HG03439 (cell line): ENCODE measurements at regions not wholly inside any gene's neighbourhood (a gene's known extent, or its start where the extent isn't known, plus 50 kb on each side); places are given as distances from the start of the nearest gene placed in this dataset.
A peak's percentile ranks its signal among the peaks of the same experiment; 100 is the strongest.

ENCODE experiments used
- ATAC-seq: cut with Tn5 transposase; IDR thresholded peaks from one replicate; pipeline ENCODE4 v1.9.1; 2021; ENCODE audit warnings: mild to moderate bottlenecking, moderate library complexity; ENCODE audit not compliant: unreplicated experiment

DNA sequence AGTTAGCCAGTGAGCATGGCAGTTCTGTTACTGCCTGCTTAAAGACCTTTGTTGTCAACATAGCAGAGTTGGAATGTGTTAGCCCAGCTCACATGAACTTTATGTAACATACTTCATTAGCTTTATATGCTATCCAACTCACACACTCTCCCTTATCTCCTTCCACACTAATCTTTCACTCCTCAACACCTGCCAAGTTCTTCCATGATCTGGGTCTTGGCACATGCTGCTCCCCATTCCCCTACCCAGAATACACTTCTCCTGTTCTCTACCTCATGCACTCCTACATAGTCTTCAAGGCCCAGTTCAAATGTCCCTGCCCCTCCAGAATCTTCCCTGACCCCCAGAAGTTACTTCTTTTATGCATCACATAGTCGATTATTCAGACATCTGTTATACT is 179.3 kb downstream of the KATNAL1 start:
- no peak for ATAC-seq

DNA sequence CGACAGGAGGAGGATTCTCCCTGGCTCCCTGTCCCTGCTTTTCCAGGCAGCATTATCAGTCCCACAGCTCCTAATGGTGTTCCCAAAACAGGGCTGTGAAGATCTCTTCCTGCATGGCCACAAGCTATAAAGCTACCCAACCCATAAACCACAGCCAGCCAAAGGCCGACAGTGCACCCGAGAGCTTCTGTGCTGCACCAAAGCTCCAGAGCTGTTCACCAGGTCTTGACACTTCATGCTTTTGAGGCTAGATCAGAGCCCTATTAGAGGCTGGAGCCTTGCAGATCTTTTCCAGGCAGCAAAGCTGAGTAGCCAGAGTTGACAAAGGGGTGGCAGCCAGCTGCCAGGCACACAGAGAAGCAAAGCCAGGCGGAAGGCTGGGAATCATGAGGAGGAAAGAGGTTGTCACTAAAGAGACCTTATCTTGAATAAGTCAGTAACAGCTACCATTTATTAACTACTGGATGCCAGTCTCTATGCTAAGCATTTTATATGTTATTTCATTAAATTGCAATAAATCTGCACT is 180.4 kb downstream of the KATNAL1 start:
- ATAC-seq, result no peak

DNA sequence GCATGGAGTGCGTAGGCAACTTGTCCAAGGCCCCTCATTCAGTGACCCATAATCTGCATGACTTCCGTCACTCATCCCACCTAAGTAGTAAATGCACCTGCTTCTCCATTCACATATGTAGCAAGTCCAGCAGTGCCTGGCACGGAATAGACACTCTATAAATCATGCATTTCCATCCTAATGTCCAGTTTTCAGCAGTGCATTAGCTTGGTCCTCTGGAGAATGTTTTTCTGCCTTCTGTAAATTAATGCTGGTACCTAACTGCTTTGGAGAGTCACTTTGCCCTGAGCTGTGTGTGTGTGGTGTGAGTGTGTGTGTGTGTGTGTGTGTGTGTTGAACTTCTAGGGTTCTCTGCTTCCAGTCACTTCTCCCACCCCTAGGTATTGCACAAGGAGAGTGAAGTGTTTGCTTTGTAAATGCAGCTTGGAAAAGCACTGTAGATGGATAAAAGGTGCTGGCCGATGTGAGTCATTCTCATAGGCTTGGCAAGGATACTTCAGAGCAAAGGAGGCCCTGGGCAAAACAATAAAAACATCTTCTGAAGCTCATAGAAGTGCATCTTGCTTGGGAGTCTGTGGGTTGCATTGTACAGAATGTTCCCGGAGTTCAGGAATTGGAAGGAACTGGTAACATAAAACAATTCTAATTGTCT is 181.8 kb downstream of the KATNAL1 start:
- no peak for ATAC-seq

DNA sequence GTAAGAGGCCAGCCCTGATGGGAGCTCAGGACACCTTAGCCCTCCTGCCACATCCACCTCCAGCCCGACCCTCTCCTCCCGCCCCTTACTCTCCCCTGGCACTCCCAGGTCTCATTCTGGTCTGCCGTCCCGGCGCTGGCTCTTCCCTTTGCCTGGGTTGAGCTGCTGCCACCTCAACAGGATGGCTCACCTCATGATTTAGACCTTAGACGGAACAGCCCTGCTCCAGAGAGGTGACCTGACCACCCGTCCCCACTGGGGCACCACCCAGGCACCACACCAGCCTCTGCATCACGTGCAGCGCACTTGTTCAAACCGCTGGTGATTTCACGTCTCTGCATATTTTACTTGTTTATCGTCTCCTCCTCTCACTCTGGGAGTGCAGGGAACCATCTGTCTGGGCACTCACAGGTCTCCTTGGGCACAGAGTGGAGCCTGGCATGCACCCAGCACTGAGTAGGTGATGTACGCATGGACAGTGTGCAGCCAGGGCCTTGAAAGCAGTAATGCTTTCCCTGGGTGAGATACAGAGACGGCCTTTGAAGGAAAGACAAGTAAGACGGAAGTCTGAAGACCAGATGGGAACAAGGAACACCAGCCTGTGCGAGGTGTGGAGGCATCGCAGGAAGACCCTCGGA is 183.1 kb downstream of the KATNAL1 start:
- ATAC-seq, result no peak

DNA sequence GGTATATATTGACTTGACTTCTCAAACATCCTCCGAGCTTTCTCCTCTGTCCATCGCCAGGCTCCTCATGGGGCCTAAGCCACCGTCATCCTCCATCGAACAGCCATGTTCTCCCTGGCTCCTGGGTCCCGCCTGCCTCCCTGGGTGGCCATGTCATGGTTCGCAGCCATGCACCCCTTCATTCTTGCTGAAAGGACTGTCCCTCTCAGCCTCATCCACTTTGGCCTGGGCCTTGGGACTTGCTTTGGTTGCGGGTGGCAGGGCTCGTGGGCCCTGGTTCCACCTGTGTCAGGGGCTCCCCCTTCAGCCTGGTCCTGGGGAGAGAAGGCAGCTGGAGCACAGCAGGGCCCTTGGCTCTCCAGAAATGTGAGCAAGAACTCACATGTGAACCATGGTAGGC is 183.8 kb downstream of the KATNAL1 start:
- ATAC-seq, result no peak

DNA sequence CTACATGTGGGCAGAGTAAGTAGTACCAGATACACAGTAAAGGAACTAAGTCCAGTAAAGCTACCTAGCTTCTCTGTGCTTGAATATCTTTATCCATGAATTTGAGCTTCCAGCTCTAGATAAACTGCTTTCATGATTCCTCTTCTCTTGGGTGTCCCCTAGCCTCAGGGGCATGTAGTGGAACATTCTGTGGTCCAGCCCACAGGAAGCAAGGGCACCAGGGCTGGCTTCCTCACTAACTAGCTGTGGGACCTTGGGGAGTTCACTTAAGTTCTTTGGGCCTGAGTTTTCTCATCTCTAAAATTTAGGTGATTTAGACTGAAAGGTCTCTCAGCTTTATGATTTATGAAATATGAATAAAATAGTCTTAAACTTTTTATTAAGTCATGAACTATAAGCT is 185.7 kb downstream of the KATNAL1 start:
- no peak for ATAC-seq

DNA sequence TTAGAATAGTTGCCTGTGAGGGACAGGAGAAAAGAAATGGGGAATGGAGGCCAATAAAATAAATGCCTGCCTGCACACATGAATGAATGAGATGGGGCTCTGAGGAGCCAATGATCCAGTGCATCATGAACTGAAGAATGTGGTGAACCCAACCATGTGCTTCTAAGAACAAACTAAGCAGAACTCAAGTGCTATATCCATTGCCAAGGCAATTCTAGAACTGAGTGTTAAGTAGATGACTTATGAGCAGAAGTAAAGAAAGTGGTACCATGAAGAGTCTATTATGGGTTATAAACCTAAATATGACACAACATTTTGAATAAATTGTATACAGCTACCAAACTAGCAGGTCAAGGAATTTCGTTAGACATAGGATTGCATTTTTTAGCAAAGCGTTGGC is 186.1 kb downstream of the KATNAL1 start:
- no peak for ATAC-seq

DNA sequence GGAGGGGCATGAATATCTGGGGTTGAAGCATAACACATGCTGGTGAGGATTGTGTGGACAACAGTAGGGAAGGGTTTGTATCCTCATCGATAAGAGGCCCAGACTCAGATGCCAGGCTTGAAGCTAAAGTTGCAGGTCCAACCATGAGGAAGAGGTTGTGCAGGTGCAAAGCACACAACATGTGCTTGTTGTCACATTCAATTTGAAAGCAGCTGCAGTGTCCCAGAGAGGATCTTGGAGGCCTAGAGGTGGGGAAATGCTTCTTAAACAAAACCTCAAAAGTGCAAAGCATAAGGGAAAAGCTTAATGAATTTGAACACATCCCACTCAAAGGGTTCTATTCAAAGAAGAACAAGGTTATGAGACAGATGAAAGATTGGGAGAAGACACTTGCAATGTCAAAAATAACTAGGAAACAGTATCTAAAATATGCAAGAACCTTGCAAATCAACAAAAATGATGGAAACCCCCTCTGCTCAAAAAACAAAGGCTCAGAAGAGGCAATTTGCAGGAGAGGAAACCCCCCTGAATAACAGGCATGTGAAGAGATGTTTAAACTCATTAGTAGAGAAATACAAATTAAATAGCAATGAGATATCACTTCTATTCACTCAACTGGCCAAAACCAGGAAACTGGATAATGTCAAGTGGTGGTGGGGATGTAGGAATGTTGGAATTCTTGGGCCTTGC is 187.1 kb downstream of the KATNAL1 start:
- no peak for ATAC-seq

DNA sequence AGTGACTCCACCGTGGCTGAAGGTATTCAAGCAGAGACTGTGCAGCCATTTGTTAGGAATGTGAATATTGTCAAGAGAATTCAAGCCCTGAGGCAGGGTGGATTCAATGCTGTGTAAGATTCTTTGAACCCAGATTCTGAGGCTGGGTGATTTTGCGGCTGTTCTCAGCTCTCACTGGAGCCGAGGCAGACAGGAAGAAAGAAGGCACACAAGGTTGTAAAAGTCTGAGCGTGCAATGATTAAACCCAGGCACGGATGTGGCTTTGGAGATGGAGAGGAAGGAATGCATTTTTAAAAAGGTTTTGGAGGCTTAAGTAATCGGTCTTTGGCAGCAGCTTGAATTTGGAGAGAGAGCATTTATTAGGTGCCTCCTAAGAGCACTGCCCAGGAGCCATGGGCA is 187.9 kb downstream of the KATNAL1 start:
- no peak for ATAC-seq

DNA sequence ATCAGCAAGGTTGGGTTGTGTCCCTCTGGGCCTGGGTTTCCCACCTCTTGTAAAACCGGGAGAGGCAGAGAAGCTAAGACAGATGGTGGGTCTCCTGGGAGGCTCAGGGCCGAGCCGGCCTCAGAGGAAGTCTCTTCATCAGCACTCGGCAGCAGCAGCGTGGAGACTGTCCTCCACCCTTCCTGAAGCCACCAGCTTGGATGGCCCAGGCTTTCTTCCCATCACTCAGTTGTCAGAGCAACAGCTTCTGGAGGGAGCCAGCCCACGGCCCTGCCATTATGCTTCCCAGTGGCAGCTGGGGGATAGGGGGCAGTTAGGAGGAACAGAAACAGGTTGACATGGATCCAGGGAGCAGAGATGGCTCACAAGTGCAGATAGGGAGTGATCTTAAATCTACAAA is 191.0 kb downstream of the KATNAL1 start:
- no peak for ATAC-seq

DNA sequence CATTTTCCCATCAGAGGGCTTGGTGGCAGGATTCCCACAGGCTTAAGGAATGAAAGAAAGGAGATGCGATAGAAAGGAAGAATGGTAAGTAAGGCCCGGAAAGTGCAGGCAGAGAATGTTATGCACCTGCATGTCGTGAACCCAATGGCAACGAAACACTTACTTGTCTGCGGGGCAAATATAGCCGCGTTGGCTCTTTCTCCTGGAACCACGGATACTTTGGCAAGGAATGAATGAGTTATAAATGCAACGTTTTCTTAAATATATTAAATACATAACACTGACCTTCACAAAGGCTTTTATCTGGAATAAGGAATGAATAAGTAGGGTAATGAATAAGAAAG is 192.1 kb downstream of the KATNAL1 start:
- ATAC-seq, result no peak

DNA sequence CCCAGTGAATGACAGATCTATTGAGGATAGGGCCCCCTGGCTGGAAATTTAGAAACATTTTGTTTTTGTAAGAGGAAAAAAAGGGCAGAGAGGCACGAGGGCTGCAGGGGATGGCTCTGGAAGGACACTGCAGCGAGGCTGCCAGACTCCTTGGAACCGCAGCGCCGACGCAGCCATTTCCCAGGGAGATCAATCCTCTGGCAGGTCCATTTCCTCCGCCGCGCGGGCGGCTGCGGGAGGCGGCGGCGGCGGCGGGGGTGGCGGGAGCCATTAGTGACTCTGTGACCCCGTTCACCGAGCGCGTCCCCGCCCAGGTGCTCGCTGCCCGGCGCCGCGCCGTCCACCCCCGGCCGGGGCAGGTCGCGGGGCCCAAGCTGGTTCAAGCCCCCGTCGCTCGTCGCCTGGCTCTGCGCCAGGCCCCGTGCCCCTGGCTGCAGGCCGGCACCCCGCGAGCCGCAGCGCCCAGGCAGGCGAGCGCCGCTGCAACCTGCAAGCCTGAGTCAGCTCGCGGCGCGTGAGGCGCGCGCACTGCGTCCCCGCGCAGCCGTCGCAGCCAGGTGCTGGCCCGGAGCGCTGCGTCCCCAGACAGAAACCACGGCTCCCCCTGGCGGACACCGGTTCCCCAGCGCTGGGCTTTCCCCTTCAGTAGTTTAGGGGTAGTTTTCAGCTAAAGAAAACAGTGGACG is 192.6 kb downstream of the KATNAL1 start:
- peak; percentile 77 for ATAC-seq

DNA sequence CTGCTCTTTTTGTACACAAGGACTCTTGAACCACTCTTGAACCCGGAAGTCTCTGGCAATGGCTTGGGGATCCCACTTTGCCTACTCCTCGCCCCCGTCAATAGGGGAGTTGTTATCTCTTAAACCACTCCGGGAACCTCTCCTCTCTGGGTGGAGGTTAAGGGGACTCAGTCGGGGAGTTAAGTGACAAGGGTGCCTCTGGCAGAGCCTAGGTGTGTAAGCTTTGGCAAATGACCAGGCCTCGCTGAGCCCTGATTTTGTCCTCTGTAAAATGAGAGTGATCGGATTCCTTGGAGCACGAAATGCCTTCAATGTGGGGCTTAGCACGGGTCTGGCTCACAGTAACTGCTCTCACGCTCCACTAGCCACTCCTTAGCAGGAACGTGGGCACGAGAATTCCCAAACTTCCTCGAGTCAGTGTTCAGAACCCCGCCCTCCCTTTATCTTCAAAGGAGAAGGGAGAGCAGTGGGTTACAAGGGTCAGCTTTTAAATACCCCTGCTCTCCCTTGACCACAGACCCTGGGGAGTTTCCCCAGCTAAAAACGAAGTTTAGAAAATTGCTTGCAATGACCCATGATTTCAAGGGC is 193.3 kb downstream of the KATNAL1 start:
- no peak for ATAC-seq

DNA sequence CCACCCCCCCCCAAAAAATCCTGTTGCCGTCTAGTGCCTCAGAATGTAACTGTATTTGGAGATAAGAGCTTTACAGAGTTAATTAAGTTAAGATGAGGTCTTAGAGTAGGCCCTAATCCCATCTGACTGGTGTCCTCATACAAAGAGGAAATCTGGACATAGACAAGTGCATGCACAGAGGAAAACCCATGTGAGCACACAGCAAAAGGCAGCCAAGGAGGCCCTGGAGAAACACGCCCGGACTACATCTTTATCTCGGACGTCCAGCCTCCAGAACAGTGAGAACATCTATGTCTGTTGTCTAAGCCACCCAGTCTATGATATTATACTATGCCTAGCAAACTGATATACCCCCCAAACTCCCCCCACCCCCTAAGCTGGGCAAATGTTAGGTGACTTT is 193.8 kb downstream of the KATNAL1 start:
- no peak for ATAC-seq

DNA sequence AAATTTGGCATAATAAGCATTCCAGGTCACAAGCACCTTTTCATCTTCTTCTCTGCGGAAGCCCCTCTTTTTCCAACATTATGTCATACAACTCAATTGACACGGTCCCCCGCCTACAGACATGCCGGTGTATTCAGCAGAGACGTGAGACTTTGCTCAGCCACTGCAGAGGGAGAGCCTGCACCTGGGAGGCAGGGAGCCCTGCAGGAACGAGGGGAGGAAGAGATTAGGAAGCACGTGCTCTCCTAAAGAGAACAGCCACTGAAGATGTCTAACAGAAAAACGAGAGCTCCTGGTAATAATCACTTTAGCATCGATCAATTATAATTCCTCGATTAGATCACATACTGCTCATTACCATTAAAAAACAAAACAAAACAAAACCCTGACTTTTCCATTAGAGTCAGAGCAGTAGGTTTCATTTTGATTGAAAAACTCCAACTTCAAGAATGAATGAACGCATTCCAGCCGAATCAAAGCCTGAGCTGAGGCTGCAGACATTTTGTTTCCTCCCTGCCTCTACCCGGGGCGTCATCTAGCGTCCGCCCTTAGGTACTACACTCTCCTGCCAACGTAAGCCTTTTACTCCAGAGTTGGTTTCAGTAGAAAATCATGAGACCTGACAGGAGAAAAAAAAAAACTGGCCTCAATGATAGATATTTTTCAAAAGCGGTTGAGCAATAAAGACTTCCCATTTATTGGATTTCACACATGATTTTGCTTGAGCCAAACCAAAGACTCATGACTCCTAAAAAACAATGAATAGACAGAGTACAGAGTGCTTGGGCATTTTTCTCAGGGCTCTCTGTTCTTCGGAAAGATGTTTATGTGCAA is 194.5 kb downstream of the KATNAL1 start:
- ATAC-seq, result peak; percentile 45

DNA sequence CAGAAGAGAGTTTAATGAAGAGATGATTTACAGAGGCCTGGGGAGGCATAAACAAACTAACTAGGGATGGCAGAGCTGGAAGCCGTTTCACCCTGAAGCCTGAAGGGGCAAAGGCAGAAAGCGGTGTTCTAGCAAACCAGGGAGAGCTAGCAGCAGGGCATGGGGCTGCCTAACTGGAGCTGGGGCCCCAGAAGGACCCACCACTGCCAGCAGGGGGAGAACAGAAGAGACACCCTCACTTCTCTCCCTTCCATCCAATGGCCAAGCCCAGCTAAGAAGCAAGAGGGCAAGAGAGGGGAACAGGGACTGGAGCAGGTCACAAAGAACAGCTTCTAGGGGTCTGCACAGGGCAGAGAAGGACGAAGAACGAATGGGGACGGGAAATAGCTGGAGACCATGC is 195.5 kb downstream of the KATNAL1 start:
- ATAC-seq, result no peak

DNA sequence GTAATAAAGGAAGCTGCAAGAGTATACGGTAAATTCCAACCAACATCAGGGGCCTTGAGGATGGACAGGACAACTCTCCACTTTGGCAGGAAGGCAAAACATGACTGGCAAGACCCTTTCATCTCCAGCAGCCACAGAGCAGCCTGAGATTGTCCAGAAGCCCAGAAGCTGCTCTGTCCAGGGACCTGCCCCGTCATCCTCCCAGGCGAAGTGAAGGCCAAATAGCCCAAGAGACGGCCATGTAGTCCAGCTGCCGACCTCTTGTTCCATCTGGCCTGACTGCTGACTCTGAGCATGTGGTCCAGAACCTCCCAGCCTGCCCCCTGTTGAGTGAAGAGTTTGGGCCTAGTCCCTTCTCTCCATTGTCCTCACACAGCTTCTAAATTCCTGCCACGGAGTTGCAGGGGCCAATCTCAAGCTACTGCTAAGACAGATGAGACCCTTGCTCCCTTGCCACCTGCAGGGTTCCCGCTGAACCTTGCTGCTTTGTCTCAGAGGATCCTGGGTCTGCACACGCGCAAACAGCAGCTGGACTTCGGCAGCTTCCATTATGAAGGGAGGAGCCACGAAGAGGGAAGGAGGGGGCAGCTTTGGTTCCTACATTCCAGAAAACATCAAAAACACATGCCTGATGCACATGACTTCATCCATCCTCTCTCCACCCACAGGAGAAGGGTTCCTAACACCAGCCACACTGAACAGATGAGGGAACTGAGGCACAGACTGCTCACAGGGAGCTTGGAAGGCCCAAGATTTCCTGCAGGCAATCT is 196.9 kb downstream of the KATNAL1 start:
- no peak for ATAC-seq

DNA sequence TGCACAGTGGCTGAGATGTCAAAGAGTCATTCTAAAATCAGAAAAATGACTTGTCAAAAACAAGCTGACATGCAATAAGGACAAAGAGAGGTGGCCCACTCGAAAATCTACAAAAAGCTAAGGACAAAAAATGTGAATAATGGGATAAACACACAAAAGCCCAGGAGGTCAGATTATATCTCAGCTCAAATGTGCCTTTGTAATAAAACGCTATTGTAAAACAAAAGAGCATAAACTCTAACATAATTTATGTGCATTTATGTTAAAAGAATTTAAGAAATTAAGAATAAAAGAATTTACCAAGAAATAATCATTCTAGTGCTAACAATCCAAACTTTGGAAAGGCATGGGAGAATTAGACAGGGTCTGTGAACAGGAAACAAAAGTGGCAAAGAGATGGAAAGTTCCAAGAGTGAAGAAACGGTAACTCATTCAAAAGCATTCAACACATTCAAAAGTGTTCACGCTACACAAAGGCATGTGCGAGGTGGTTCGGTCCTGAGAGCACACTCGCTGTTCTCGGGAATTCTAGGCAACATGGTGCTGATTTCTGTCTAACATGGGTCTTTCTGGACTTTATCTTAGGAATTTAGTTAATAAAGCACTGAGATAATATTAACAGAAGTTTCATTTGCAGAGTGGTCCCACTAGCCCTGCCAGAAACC is 197.7 kb downstream of the KATNAL1 start:
- ATAC-seq, result no peak

DNA sequence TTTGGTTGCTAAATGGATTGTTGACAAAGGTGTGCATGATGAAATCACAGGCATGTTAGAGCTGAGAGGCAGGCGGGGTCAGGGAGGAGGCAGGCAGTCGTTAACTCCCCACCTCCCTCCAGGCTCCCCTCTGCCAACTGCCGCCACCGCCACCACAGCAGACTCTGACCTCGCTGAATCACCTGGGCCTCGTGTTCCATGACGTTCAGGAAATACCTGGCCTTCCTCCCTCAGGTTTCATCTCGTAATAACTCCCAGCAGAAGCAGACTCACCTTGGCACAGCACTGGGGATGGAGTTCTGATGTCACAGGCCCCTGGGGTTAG is 198.5 kb downstream of the KATNAL1 start:
- no peak for ATAC-seq
